A172 (cell line): ENCODE measurements at regions not wholly inside any gene's neighbourhood (a gene's known extent, or its start where the extent isn't known, plus 50 kb on each side); places are given as distances from the start of the nearest gene placed in this dataset.
"Not testable (repeated sequence)": the region's sequence is repeated elsewhere in the genome, so short reads cannot be mapped to it uniquely, and the experiment has no call there.

ENCODE experiments used
- DNase-seq: peaks from one replicate; pipeline ENCODE4 v3.0.0-alpha.2; 2015; ENCODE audit warnings: low spot score

DNA sequence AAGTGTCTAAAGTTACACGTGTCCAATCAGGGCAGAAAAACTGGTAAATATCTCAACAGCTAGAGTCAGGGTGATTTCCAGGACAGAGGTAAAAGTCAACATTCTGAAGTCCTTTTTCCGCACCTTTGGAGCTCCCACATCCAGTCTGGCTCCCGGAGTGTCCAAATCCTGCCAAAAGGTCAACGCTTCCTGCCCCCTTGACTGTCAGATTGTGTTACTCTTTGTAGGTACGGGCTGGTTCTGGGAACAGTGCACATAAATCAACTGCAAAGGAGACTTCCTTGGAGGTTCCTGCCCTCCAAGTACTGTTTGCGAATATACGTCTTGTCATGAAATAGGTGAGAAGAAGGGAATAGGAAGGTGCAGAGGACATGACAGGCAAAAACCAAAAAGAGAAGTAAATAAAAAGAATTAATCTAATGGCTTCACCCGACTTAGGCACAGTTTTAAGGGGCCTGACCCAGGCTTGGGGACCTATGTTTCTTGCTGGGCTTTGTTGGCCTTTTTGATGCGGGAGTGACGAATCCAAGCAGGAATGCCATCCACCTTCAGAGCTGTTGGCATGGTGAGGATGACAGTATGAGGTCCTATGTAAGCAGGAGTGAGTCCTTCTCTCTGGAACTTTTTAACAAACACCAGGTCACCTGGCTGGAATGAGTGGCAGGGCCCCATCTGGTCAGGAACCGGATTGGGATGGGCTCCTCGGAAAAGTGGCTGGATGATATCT, 155.4 kb downstream of the TRIM27 start:
- no peak for DNase-seq

DNA sequence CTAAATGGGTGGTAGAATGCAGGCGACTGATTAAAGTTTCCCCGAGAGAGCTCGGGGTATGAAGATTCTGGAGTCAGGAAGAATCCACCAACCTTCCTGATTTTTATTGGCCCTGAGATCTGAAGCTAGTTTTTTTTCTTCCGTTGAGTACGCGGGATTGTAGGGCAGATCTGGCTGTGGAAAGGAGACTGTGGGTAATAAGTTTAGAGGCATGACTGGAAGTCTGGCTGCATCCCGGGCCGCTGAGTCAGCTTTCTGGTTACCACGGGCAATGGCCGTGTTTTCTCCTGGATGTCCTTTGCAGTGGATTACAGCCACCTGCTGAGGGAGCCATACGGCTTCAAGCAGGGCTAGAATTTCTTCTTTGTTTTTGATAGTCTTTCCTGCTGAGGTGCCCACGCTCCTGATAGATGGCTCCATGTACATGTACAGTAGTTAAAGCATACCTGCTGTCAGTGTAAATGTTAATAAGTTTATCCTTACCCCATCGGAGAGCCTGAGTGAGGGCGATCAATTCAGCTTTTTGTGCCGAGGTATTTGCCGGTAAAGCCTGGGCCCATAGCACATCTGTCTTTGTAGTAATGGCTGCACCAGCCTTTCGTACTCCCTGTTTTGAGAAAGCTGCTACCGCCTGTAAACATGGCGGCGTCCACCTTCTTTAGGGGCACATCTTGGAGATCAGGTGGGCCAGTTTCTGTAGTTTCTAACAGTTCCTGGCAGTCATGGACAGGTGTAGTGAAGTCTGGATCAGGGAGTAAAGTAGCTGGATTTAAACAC, 154.0 kb downstream of the TRIM27 start:
- peak; percentile 66 for DNase-seq

DNA sequence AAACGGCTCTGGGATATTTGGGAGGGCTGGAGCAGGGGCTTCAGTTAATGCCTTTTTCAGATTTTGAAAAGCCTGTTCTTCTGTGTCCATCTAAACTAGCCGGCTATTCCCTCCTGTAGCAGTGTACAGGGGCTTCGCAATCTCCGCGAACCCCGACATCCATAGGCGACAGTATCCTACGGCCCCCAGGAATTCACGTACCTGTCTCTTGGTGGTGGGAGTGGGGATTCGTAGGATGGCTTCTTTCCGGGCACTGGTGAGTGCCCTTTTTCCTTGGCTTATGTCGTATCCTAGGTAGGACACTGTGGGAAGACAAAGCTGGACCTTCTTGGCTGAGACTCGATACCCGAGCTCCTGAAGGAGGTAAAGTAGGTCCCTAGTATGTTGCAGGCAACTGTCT, 153.1 kb downstream of the TRIM27 start:
- DNase-seq = no peak

DNA sequence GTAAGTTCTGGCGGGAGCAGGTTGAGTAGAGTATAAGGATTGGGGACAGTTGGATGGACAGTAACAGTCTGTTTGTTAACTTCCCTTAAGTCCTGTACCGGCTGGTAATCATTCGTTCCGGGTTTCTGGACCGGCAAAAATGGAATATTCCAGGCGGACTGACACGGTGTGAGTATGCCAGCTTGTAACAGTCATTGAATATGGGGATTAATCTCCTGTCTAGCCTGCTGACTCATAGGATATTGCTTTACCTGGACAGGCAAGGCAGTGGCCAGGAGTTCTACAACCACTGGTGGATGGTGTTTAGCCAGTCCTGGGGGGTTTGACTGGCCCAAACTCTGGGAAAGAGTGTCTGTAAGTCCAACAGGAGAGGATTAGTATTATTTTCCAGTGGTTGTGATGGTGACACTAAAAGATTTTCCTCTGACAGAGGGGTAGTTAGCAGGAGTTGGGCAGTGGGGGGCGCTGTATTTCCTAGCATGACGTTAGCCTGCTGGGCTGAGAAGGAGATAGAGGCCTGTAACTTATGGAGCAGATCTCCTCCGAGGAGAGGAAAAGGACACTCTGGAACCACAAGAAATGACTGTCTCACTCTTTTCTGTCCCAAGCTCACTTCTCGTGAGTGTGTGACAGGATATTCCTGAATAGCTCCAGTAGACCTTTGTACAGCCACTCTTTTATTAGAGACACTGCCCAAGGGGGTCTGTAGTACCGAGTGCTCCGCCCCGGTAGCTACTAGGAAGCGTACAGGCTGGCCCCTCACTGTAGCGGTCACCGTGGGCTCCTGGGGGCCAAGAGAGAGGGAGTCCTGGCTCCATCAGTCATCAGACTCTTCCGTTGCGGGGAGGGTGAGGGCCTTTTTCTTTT, 152.2 kb downstream of the TRIM27 start:
- DNase-seq = no peak

DNA sequence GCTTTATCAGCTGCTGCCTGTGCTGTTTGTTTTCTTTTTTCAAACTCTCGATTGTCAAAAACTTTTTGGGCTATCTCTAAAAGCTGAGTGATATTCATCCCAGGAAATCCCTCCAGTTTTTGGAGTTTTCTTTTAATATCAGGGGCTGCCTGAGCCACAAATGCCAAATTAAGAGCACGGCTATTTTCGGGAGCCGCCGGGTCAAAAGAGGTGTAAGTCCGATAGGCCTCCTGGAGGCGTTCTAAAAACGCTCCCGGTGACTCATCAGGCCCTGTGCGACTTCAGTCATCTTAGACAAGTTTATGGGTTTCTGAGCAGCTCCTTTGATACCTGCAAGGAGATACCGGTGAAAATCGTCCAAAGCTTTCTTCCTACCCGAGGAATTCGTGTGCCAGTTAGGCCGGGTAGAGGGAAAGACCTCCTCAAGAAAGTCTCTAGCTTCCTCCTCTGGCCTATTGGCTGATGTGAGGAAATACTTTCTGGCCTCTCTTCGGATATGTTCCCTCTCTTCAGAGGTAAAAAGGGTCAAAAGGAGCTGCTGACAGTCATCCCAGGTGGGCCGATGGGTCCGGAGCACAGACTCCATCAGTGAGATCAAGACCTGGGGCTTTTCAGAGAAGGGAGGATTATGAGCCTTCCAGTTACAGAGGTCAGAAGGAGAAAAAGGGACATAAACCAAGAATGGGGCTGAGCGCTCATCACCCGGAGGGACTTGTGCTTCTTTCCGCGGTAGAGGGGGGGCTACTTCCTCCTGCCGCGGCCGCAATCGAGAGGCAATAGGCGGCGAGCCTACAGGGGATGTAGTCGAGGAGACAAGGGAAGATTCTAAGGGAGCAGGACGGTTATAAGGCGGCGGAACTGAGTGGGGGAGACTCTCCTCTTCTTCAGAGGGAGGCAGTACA, 151.1 kb downstream of the TRIM27 start:
- DNase-seq = no peak

DNA sequence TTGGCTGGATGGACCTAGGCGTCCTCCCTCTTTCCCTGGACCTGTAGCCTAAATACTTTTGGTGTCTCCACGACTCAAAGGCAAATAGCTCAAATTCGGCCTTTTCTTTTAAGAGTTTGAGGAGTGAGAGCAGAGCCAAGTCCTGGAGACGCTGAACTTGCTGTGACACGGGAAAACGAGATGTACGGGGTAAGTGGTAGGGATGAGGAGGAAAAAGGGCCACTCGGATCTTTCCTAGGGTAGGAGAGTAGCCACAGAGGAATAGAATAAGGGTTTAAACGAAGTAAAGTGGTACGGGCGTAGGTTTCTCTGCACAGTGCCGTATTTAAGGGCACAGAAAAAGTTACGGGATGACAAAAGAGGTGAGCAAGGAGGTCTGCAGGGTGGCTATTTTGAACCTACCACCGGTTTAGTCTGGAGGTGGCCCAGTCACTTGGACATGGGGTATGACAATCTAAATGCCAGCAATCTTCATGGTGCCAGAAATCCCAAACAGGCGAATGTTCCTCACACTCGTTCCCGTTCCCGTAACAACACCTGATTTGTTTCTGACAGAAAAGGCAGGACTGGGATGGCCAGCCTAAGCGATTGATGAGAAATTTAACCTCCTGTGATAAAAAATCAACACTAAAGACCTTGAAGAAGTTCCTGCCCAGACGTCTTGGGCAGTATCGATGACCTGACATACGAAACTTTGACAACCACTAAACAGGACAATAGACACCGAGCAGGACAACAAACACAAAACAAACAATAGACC, 149.3 kb downstream of the TRIM27 start:
- DNase-seq = no peak

DNA sequence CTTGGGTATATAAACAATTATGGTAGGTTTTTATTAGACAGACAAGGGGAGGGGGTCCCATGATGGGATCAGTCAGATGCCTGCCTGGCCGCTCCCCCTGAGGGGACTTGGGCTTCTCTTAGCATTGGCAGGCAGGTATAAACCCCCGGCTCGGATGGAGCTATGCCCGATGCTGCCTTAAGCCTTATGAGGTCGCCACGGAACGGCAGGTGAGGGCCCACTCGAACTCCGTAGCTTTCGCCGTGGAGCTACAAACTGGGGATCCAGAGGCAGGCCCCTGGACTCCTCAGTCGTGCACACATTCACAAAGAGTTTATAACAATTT, 148.8 kb downstream of the TRIM27 start:
- DNase-seq = no peak

DNA sequence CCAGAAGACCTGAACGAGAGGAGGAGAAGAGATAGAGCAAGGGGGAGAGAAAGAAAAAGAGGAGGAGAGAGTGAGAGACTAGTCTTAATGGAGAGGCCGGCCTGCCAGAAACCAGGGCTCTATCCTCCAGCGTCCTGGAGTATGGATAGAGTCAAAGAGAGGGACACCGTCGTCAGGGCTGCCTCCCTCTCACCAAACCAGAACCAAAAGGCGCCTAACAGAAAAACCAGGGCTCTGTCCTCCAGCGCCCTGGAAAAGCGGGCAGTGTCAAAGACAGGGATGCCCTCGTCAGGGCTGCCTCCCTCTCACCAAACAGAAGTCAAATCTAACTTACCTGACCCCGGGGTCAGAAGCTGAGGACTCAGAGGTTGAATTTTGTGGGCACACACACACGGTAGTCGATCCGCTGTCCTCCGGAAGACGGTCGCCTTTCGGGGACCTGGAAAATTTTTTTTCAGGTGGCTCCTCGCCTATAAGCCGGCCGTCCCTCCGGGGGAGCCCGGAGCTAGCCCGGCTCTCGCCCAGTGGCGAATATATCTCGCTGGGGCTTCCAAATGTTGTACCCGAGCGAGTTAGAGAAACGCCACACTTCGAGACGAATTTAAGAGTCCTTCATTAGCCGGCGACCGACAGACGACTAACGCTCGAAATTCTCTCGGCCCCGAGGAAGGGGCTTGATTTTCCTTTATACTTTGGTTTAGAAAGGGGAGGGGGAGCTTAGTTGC, 148.2 kb downstream of the TRIM27 start:
- no peak for DNase-seq

DNA sequence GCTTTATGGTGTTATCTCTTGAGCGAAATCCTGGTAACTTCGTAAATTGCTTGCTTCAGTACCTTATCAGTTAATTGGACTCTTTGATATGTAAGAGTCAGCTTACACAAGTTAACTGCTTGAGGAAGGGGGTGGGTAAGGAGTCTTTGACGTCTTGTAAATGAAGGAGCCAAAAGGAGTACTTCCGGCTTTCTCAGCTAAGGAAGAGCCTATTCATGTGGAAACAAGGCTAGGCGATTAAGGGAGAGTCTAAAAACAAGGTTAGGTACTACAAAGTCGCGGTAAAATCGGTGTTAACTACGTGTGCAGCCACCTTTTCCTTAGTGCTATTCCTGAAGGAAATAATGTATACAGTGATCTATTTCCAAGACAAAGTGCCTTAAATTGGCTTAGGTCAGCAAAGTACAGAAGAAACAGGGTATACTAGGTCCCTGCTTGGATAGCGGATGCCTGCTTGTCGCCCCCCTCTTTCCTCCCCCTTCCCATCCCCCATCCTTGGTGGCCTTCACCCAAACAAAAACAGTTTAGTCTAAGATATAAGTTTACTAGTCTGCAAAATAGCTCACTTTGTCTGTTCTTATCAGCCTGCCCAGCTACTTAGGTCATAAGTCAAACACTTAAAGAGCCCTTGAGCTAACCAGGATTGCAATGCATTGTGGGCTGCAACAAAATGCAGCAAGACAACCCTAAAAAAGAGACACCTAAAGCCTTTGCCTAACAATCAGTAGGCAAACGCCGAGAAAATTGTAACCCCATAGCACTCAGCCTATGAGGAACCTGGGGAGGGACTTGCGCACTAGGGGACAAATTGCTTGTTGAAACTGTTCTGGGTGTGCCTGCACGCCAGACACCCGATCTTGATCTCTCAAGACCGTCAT, 147.3 kb downstream of the TRIM27 start:
- DNase-seq = no peak

DNA sequence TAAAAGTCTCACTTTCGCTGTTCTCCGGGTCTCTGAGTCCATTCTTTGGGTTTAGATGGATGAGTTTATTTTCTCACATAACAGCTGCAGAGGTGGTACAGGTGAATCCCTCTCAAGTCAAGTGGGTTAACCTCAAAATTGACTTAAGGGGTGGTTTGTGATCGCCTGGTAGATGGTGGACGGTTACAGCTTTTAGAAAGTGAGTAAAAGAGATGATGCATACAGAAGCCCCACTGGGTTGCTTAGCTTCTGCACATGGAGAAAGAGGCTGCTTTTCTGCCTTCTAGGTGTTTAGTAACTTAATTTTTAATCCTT, 146.7 kb downstream of the TRIM27 start:
- no peak for DNase-seq

DNA sequence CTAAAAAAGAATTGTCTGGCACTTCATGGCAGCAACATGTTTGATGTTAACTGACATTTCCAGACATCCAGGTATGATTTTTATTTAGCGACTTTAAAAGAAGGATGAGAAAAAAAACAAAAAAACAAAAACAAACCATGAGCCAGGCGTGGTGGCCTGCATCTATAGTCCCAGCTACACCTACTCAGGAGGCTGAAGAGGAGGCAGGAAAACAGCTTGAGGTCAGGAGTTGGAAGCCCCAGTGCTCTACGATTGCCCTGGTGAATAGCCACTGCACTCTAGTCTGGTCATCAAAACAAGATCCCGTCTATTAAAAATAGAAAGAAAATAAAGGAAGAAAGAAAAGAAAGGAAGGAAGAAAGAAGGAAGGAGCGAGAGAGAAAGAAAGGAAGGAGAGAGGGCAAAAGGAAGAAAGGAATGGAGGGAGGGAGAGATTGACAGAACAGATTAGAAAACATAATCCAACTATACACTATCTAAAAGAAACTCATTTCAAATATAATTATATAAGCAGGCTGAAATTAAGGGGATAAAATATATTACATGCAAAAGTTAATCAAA, 141.6 kb downstream of the TRIM27 start:
- DNase-seq = no peak

DNA sequence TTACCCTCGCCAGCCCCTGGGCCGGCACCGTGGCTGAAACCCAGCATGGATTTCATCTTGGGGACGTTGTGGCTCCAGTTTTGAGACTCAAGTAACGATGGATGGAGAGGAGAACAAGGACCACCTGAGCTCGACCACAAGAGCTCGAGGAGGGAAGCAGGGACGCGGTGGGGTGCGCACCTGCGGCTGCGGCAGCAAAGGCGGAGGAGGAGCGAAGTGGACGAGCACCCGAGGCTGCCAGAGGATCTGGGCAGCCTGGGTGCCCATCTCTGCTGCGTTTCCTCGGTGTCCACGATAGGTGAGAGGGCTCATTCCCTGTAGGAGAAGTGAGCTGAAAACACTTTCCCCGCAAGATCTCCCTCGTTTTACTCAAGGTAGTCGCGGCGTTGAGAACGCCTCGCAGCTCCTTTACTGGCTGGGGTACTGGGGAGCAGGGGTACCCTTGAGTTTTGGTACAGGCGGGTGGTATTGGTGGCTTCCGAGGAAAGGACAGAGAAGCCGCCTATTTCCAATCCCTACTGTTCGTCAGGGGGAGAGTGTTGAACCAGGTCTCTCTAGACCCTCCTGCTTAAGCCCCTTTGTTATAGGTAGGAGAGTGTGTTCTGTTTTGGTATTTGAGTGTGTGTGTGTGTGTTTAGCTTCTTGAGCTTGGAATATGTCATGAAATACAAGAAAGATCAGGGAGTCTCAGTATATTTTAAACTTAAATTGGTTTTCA, 137.7 kb downstream of the TRIM27 start:
- no peak for DNase-seq

DNA sequence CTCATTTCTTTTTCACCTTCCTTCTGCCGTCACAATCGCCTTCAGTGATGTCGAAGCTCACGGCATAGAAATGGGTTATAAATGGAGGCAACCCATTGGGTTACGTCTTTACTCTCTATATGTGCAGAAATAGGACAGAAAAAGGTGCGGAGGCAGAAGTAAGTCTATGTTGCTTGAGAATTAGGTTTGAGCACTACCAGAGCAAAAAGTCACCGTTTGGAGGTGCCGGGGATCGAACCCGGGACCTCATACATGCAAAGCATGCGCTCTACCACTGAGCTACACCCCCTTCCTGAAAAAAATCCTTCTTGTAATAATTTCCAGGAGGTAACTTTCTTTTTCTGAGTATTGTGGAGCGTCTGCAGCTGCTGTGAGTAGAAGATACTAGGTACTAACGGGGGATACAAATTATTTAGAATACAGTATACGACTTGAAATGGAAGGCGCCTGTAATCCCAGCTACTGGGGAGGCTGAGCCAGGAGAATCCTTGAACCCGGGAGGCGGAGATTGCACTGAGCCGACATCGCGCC, 134.2 kb downstream of the TRIM27 start:
- peak; percentile 72 for DNase-seq

DNA sequence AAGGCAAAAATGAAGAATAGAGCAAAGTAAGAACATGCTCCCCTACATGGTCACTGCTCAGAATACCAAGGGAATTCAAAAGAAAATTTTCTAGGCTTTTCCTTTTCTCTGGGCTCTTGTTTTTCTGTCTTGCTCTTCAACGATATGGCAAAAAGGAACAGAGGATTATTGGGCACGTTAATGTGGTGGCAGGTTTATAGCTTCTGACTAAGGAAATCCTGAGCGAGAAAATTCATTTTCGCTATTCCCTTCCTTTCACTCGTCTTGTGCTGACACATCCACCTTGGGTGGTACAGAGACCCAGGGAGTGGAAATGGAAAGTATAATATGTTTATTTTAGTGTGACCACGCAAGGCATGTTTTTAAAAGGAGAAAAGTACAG, 132.8 kb downstream of the TRIM27 start:
- no peak for DNase-seq

DNA sequence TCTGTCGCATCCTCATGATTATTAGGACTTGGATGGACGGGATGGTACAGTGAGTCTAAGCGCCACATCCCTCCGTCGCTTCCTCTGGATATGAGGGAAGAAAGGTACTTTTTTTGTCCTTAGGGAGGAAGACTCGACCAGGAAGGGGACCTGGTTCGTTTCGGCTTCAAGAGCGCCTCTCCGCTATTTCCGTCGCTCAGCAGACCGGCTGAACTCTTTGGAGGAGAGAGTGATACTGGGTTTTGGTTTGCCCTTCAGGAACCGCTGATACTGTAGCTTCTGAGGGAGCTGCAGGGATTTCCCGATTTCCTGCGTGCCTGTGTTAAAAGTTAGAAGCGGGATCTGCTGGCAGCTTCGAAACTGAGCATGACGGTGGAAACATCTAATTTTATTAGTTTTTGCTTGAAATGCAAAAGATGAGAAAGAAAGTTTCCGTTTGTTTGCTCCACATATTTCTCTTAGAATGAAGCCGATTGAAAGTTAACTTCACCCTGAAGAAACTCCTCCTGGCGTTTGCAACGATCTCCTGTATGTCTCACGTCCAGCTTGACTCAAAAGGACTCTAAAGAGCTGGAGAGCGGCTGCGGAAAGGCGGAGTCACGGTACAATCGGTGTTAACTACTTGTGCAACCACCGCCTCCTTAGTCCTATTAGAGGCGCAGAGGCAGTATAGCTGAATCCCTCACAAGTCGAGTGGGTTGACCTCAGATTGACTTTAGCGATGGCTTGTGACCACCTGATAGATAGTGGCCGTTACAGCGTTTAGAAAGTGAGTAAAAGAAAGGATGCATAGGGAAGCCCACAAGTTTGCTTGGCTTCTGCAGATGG, 129.4 kb downstream of the TRIM27 start:
- peak; percentile 48 for DNase-seq

DNA sequence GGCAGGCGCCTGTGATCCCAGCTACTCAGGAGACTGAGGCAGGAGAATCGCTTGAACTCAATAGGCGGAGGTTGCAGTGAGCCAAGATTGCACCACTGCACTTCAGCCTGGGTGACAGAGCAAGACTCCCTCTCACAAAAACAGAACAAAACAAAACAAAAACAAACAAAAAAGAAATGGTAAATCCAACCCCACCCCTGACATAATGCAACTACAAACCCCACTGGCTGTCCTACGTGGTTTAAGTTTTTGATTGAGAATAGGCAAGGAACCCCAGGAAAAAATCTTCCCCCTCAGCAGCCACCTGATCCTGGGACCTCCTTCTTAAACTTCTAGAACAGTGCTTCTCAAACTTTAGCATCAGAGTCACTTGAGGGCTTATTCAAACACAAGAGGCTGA, 123.1 kb downstream of the TRIM27 start:
- DNase-seq = not testable (repeated sequence)
